ENCODE measurements at regions not wholly inside any gene's neighbourhood (a gene's known extent, or its start where the extent isn't known, plus 50 kb on each side); places are given as distances from the start of the nearest gene placed in this dataset.

DNA sequence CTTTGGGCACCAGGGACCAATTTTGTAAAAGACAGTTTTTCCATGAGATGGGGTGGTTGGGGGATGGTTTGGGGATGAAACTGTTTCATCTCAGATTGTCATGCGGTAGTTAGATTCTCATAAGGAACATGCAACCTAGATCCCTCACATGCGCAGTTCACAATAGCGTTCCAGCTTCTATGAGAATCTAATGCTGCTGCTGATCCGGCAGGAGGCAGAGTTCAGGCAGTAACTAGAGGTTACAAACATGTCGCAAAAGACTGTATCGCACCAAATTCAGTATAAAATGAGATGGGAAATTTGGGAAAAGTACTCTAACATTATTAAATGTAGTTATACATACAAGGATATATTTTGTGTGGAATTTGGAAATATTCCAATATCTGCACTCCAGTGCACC lies 213.2 kb upstream of the LRFN5 start:
- no peak overlapping the region for H3K4me3 ChIP-seq (ENCODE audit: low read depth in 1 of 3, low read length in 3 of 3)
- DNase-seq (no peak), FAIRE-seq (no peak)
- H3K9me3 ChIP-seq (ENCODE audit: control insufficient read depth in 2 of 2, insufficient read depth in 1 of 2, low read depth in 1 of 2, low read length in 1 of 2) = no peaks in the 10 kb centered on the region
- no peak overlapping the region for H3K27ac ChIP-seq (ENCODE audit: low read depth in 1 of 3, low read length in 2 of 3)
- no peaks in the 10 kb centered on the region for H3K4me1 ChIP-seq (ENCODE audit: control insufficient read depth in 3 of 3, insufficient read depth in 2 of 3, low read depth in 1 of 3, low read length in 2 of 3)
- no peaks in the 10 kb centered on the region for H3K27me3 ChIP-seq (ENCODE audit: control insufficient read depth in 3 of 3, insufficient read depth in 3 of 3, low read length in 3 of 3)
- no peaks in the 10 kb centered on the region for H3K36me3 ChIP-seq (ENCODE audit: control insufficient read depth in 3 of 3, insufficient read depth in 2 of 3, low read depth in 1 of 3, low read length in 3 of 3)
- 71 to 80% (median 78%) methylated on average over 6 of the region's 6 CpGs for WGBS, 3 donors

DNA sequence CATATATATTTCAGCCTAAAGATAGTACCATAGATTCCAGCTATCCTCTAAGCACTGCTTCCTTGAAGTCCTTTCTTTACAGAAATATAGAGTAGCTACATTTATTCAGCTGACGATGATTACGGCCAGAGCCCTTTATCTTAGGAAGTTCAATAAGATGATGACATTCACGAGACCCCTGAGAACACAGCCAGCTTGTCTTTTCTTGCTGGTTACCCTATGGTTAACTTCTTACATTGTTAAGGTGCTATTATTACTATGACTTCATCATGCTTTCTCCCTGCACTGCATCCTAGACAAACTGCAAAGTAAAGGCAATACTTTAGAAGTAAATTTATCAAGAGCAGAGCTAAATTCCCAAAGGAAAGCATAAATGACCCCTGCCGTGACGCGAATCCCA lies 214.4 kb upstream of the LRFN5 start:
- WGBS, 3 donors = 80 to 91% (median 87%) methylated on average over 6 of the region's 6 CpGs
- Histone ChIP-seq H3K4me1 (ENCODE audit: control insufficient read depth in 3 of 3, insufficient read depth in 2 of 3, low read depth in 1 of 3, low read length in 2 of 3) (no peaks in the 10 kb centered on the region), H3K9me3 (ENCODE audit: control insufficient read depth in 2 of 2, insufficient read depth in 1 of 2, low read depth in 1 of 2, low read length in 1 of 2) (no peaks in the 10 kb centered on the region), H3K27ac (ENCODE audit: low read depth in 1 of 3, low read length in 2 of 3) (no peak overlapping the region), H3K4me3 (ENCODE audit: low read depth in 1 of 3, low read length in 3 of 3) (no peak overlapping the region), H3K27me3 (ENCODE audit: control insufficient read depth in 3 of 3, insufficient read depth in 3 of 3, low read length in 3 of 3) (no peaks in the 10 kb centered on the region), H3K36me3 (ENCODE audit: control insufficient read depth in 3 of 3, insufficient read depth in 2 of 3, low read depth in 1 of 3, low read length in 3 of 3) (no peaks in the 10 kb centered on the region)
- FAIRE-seq = no peak
- no peak for DNase-seq

DNA sequence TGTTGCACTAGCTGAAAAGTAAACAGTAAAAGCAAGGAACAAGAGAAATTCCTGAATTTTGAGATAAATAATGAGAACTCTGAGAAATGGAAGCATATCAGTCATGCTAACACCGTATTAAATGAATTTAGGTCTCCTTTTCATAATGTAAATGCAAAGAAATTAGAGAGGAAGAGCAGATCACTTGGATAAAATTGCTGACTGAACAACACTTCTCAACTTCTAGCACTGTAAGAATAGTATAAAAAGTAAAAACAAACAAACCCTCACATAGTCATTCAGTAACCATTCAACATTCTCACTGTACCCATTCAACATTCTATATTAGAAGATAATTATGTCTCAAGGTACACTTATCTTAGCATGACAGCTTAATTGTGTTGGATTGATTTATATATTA lies 217.3 kb upstream of the LRFN5 start:
- H3K27ac ChIP-seq (ENCODE audit: low read depth in 1 of 3, low read length in 2 of 3) = no peak overlapping the region
- DNase-seq = no peak
- no peak for FAIRE-seq
- no peaks in the 10 kb centered on the region for H3K36me3 ChIP-seq (ENCODE audit: control insufficient read depth in 3 of 3, insufficient read depth in 2 of 3, low read depth in 1 of 3, low read length in 3 of 3)
- H3K27me3 ChIP-seq (ENCODE audit: control insufficient read depth in 3 of 3, insufficient read depth in 3 of 3, low read length in 3 of 3) = no peaks in the 10 kb centered on the region
- WGBS, 3 donors = 71 to 78% (median 74%) methylated on average over 1 of the region's 1 CpG
- H3K4me1 ChIP-seq (ENCODE audit: control insufficient read depth in 3 of 3, insufficient read depth in 2 of 3, low read depth in 1 of 3, low read length in 2 of 3) = no peaks in the 10 kb centered on the region
- no peak overlapping the region for H3K4me3 ChIP-seq (ENCODE audit: low read depth in 1 of 3, low read length in 3 of 3)
- H3K9me3 ChIP-seq (ENCODE audit: control insufficient read depth in 2 of 2, insufficient read depth in 1 of 2, low read depth in 1 of 2, low read length in 1 of 2) = no peaks in the 10 kb centered on the region

DNA sequence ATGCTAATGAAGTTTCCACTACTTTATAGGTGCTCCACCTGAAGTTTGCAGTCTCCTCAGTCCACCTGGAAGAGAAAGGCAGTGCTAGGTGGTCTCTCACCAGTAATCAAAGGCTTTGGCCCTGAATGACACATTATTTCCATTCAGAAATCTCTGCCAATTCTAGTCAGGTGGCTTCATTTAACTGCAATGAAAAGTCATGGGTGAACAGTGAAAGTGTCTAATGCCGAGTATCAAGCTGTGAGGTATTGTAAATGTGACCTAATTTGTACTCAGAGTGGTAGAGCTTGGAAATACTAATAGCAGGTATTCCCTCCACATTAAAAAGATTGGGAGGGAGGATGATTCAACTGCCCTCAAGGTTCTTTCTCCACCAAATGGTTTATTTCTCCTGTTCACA lies 220.9 kb upstream of the LRFN5 start:
- FAIRE-seq = no peak
- Histone ChIP-seq H3K4me3 (ENCODE audit: low read depth in 1 of 3, low read length in 3 of 3) (no peak overlapping the region), H3K9me3 (ENCODE audit: control insufficient read depth in 2 of 2, insufficient read depth in 1 of 2, low read depth in 1 of 2, low read length in 1 of 2) (no peaks in the 10 kb centered on the region), H3K4me1 (ENCODE audit: control insufficient read depth in 3 of 3, insufficient read depth in 2 of 3, low read depth in 1 of 3, low read length in 2 of 3) (no peaks in the 10 kb centered on the region), H3K27me3 (ENCODE audit: control insufficient read depth in 3 of 3, insufficient read depth in 3 of 3, low read length in 3 of 3) (no peaks in the 10 kb centered on the region), H3K36me3 (ENCODE audit: control insufficient read depth in 3 of 3, insufficient read depth in 2 of 3, low read depth in 1 of 3, low read length in 3 of 3) (no peaks in the 10 kb centered on the region), H3K27ac (ENCODE audit: low read depth in 1 of 3, low read length in 2 of 3) (no peak overlapping the region)
- 75 to 92% (median 85%) methylated on average over 1 of the region's 1 CpG for WGBS, 3 donors
- no peak for DNase-seq

DNA sequence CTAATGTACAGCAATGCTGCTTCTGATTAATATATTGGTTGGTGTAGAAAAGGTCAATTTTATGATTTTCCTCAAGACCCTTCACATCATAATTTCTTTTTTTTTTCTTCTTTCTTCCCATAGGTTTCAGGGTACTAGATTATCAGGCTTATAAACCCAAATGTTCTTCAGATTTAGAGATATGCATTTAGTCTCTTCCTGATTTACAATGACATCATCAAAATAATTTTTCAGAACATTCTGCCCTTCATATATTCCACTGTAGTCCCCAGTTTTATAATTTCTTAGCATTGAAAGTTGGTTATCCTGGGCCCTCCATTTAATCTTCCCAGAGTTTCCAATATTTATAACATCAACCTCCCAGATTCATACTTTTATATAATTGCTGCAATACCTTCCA lies 226.7 kb upstream of the LRFN5 start:
- H3K27me3 ChIP-seq (ENCODE audit: control insufficient read depth in 3 of 3, insufficient read depth in 3 of 3, low read length in 3 of 3) = no peaks in the 10 kb centered on the region
- FAIRE-seq (no peak), DNase-seq (no peak)
- H3K9me3 ChIP-seq (ENCODE audit: control insufficient read depth in 2 of 2, insufficient read depth in 1 of 2, low read depth in 1 of 2, low read length in 1 of 2) = no peaks in the 10 kb centered on the region
- H3K4me1 ChIP-seq (ENCODE audit: control insufficient read depth in 3 of 3, insufficient read depth in 2 of 3, low read depth in 1 of 3, low read length in 2 of 3) = no peaks in the 10 kb centered on the region
- H3K36me3 ChIP-seq (ENCODE audit: control insufficient read depth in 3 of 3, insufficient read depth in 2 of 3, low read depth in 1 of 3, low read length in 3 of 3) = no peaks in the 10 kb centered on the region
- no peak overlapping the region for H3K27ac ChIP-seq (ENCODE audit: low read depth in 1 of 3, low read length in 2 of 3)
- no peak overlapping the region for H3K4me3 ChIP-seq (ENCODE audit: low read depth in 1 of 3, low read length in 3 of 3)

DNA sequence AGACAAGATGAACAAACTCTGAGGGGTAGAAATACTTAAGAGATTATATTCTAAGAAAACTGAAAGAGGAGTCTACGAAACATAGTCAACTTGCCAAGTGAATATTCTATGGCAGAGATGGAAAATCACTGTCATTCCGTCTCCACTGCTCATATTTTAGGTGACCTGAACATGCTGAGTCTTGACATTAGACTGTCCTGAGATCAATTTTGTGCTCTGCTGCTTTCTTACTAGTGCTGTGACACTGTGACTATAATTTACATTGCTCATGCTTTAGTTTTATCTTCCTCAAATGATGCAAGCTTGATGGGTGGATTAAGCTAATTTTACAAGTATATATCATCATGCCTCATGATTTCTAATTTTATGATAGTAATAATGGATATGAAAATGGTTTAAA lies 228.2 kb upstream of the LRFN5 start:
- H3K36me3 ChIP-seq (ENCODE audit: control insufficient read depth in 3 of 3, insufficient read depth in 2 of 3, low read depth in 1 of 3, low read length in 3 of 3) = no peaks in the 10 kb centered on the region
- no peaks in the 10 kb centered on the region for H3K4me1 ChIP-seq (ENCODE audit: control insufficient read depth in 3 of 3, insufficient read depth in 2 of 3, low read depth in 1 of 3, low read length in 2 of 3)
- H3K4me3 ChIP-seq (ENCODE audit: low read depth in 1 of 3, low read length in 3 of 3) = no peak overlapping the region
- H3K27me3 ChIP-seq (ENCODE audit: control insufficient read depth in 3 of 3, insufficient read depth in 3 of 3, low read length in 3 of 3) = no peaks in the 10 kb centered on the region
- no peak for DNase-seq
- no peak overlapping the region for H3K27ac ChIP-seq (ENCODE audit: low read depth in 1 of 3, low read length in 2 of 3)
- H3K9me3 ChIP-seq (ENCODE audit: control insufficient read depth in 2 of 2, insufficient read depth in 1 of 2, low read depth in 1 of 2, low read length in 1 of 2) = no peaks in the 10 kb centered on the region
- no peak for FAIRE-seq
- WGBS, 3 donors = 72 to 77% (median 74%) methylated on average over 2 of the region's 2 CpGs

DNA sequence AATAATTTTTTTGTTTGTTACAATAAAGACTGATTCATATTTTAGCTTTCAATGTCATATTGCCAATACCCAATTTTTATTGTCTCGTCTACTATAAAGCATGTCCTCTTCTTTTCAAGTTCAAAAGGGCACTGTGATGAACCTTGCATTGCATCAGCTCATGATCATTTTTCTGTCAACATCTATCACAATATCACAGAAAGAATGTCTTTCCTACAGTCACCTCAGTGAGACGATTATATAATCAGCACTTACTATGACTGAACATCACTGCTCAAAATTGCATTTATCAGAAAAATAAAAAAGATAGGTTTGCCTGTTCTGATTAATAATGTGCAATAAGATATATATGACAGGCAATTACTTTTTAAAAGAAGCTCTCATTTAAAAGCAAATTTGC lies 228.7 kb upstream of the LRFN5 start:
- Histone ChIP-seq H3K27me3 (ENCODE audit: control insufficient read depth in 3 of 3, insufficient read depth in 3 of 3, low read length in 3 of 3) (no peaks in the 10 kb centered on the region), H3K36me3 (ENCODE audit: control insufficient read depth in 3 of 3, insufficient read depth in 2 of 3, low read depth in 1 of 3, low read length in 3 of 3) (no peaks in the 10 kb centered on the region), H3K27ac (ENCODE audit: low read depth in 1 of 3, low read length in 2 of 3) (no peak overlapping the region), H3K4me3 (ENCODE audit: low read depth in 1 of 3, low read length in 3 of 3) (no peak overlapping the region), H3K9me3 (ENCODE audit: control insufficient read depth in 2 of 2, insufficient read depth in 1 of 2, low read depth in 1 of 2, low read length in 1 of 2) (no peaks in the 10 kb centered on the region), H3K4me1 (ENCODE audit: control insufficient read depth in 3 of 3, insufficient read depth in 2 of 3, low read depth in 1 of 3, low read length in 2 of 3) (no peaks in the 10 kb centered on the region)
- WGBS, 3 donors = 75 to 87% (median 86%) methylated on average over 2 of the region's 2 CpGs
- DNase-seq = no peak
- no peak for FAIRE-seq

DNA sequence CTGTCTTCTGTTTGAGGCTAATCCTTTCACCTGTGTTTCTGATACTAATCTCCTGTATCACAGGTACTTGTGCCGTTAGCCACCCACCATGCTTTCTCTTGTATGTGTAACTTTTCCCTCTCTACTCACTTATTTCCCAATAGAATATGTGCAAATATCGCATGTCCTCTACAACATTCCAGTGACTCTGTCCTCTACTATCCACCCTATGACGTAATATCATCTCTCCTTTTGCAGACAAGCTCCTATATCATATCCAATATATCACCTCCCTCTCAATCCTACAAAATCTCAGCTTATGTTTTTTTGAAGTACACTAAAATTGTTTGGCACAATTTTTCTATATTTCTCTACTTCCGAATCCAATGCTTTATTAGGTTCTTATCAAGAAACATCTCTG lies 232.6 kb upstream of the LRFN5 start:
- H3K27ac ChIP-seq (ENCODE audit: low read depth in 1 of 3, low read length in 2 of 3) = no peak overlapping the region
- no peak for DNase-seq
- H3K9me3 ChIP-seq (ENCODE audit: control insufficient read depth in 2 of 2, insufficient read depth in 1 of 2, low read depth in 1 of 2, low read length in 1 of 2) = peaks cover 0 to 2% of the 10 kb centered on the region in 2 donors
- no peaks in the 10 kb centered on the region for H3K4me1 ChIP-seq (ENCODE audit: control insufficient read depth in 3 of 3, insufficient read depth in 2 of 3, low read depth in 1 of 3, low read length in 2 of 3)
- no peaks in the 10 kb centered on the region for H3K36me3 ChIP-seq (ENCODE audit: control insufficient read depth in 3 of 3, insufficient read depth in 2 of 3, low read depth in 1 of 3, low read length in 3 of 3)
- no peaks in the 10 kb centered on the region for H3K27me3 ChIP-seq (ENCODE audit: control insufficient read depth in 3 of 3, insufficient read depth in 3 of 3, low read length in 3 of 3)
- FAIRE-seq = no peak
- H3K4me3 ChIP-seq (ENCODE audit: low read depth in 1 of 3, low read length in 3 of 3) = no peak overlapping the region
- WGBS, 3 donors = 82 to 86% (median 86%) methylated on average over 4 of the region's 4 CpGs

DNA sequence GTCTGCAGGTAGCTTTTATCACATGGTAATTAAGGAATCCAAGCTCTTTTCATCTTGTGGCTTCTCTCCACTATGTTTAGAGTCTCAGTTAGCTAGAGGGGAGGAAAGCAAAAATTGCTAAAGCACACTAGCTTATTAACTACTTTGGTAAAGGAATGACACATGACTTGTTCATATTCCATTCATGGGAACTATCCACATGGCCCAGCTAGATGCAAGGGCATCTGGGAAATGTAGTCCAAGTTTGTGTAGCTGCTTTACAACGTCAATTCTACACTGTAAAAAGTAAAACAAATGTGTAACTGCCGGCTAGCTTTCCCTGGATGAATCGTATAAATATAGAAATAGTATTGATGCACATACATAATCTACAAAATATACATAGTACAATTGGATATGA lies 244.5 kb upstream of the LRFN5 start:
- WGBS, 3 donors = 53 to 68% (median 56%) methylated on average over 3 of the region's 3 CpGs
- H3K4me1 ChIP-seq (ENCODE audit: control insufficient read depth in 3 of 3, insufficient read depth in 2 of 3, low read depth in 1 of 3, low read length in 2 of 3) = no peaks in the 10 kb centered on the region
- no peaks in the 10 kb centered on the region for H3K27me3 ChIP-seq (ENCODE audit: control insufficient read depth in 3 of 3, insufficient read depth in 3 of 3, low read length in 3 of 3)
- no peaks in the 10 kb centered on the region for H3K9me3 ChIP-seq (ENCODE audit: control insufficient read depth in 2 of 2, insufficient read depth in 1 of 2, low read depth in 1 of 2, low read length in 1 of 2)
- no peak overlapping the region for H3K4me3 ChIP-seq (ENCODE audit: low read depth in 1 of 3, low read length in 3 of 3)
- no peaks in the 10 kb centered on the region for H3K36me3 ChIP-seq (ENCODE audit: control insufficient read depth in 3 of 3, insufficient read depth in 2 of 3, low read depth in 1 of 3, low read length in 3 of 3)
- H3K27ac ChIP-seq (ENCODE audit: low read depth in 1 of 3, low read length in 2 of 3) = no peak overlapping the region
- DNase-seq (no peak), FAIRE-seq (no peak)
